KMS-11 (cell line): ENCODE measurements at regions not wholly inside any gene's neighbourhood (a gene's known extent, or its start where the extent isn't known, plus 50 kb on each side); places are given as distances from the start of the nearest gene placed in this dataset.

Experiments
- H2AFZ ChIP-seq: fragments of 200-600 bp; sonication (generic); 2 replicates; pipeline ENCODE4 v1.6.1; 2016; ENCODE audit warnings: antibody characterized with exemption, mixed run types, low read depth
- H3K27ac ChIP-seq: fragments of 200-600 bp; sonication (generic); 2 replicates; pipeline ENCODE4 v1.6.1; 2016; ENCODE audit warnings: mild to moderate bottlenecking, mixed run types
- H3K27me3 ChIP-seq: fragments of 200-600 bp; sonication (generic); 2 replicates; pipeline ENCODE4 v1.6.1; 2017; ENCODE audit warnings: mild to moderate bottlenecking, low read depth, mixed run types, moderate library complexity; ENCODE audit not compliant: insufficient read depth
- H3K36me3 ChIP-seq: fragments of 200-600 bp; sonication (generic); 2 replicates; pipeline ENCODE4 v1.6.1; 2017; ENCODE audit warnings: mild to moderate bottlenecking, mixed run types; ENCODE audit not compliant: insufficient read depth
- H3K4me1 ChIP-seq: fragments of 200-600 bp; sonication (generic); 2 replicates; pipeline ENCODE4 v1.6.1; 2016; ENCODE audit warnings: mild to moderate bottlenecking, low read depth, mixed run types; ENCODE audit not compliant: poor library complexity, severe bottlenecking
- H3K4me2 ChIP-seq: fragments of 200-600 bp; sonication (generic); 2 replicates; pipeline ENCODE4 v1.7.0; 2016; ENCODE audit warnings: mild to moderate bottlenecking, mixed run types
- H3K4me3 ChIP-seq: fragments of 200-600 bp; sonication (generic); IDR thresholded peaks from 2 replicates; pipeline ENCODE4 v1.6.1; 2017; ENCODE audit warnings: low read depth, low read length, mixed read lengths; ENCODE audit not compliant: insufficient read depth
- H3K79me2 ChIP-seq: fragments of 200-600 bp; sonication (generic); 2 replicates; pipeline ENCODE4 v1.6.1; 2016; ENCODE audit warnings: low read depth, mixed run types; ENCODE audit not compliant: insufficient read depth
- H3K9ac ChIP-seq: fragments of 200-600 bp; sonication (generic); 2 replicates; pipeline ENCODE4 v1.6.1; 2016; ENCODE audit warnings: mild to moderate bottlenecking, mixed run types
- H4K20me1 ChIP-seq: fragments of 200-600 bp; sonication (generic); 2 replicates; pipeline ENCODE4 v1.6.1; 2016; ENCODE audit warnings: mild to moderate bottlenecking, mixed run types; ENCODE audit not compliant: insufficient read depth
- TF ChIP-seq, protein P1 (sequence below): fragments of 200-600 bp; sonication (generic); conservative IDR thresholded peaks from 2 replicates; pipeline ENCODE4 v1.6.1; 2017; ENCODE audit warnings: low read depth, mild to moderate bottlenecking, antibody characterized with exemption, low read length, moderate library complexity, mixed read lengths

DNA sequence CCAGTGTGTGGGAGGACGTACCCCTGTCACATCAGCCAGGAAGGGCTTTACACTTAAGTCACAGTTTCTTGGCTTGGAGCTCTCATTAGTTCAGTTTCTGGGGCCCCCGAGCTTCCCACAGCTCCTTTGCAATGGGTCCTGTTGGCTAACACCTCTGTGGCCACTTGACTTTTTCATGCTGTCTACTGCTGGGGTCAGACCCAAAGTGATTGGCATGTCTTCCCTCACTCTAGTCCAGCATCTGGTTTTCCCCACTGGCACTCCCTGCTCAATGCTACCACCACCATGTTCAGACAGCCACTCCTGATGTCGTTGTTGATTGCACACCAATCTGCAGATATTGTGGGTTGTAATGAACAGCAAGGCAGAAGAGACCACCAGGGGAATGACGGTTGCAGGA is 379.0 kb downstream of the FOXO1 start:
- no peak overlapping the region for H3K27ac ChIP-seq
- no peak overlapping the region for H3K9ac ChIP-seq
- no peaks in the 10 kb centered on the region for H3K4me1 ChIP-seq
- no peak overlapping the region for H3K4me3 ChIP-seq
- TF ChIP-seq, protein P1, sequence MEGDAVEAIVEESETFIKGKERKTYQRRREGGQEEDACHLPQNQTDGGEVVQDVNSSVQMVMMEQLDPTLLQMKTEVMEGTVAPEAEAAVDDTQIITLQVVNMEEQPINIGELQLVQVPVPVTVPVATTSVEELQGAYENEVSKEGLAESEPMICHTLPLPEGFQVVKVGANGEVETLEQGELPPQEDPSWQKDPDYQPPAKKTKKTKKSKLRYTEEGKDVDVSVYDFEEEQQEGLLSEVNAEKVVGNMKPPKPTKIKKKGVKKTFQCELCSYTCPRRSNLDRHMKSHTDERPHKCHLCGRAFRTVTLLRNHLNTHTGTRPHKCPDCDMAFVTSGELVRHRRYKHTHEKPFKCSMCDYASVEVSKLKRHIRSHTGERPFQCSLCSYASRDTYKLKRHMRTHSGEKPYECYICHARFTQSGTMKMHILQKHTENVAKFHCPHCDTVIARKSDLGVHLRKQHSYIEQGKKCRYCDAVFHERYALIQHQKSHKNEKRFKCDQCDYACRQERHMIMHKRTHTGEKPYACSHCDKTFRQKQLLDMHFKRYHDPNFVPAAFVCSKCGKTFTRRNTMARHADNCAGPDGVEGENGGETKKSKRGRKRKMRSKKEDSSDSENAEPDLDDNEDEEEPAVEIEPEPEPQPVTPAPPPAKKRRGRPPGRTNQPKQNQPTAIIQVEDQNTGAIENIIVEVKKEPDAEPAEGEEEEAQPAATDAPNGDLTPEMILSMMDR = no peak
- H2AFZ ChIP-seq = no peak overlapping the region
- no peaks in the 10 kb centered on the region for H4K20me1 ChIP-seq
- no peaks in the 10 kb centered on the region for H3K79me2 ChIP-seq
- H3K27me3 ChIP-seq = no peaks in the 10 kb centered on the region
- H3K4me2 ChIP-seq = no peak overlapping the region
- no peaks in the 10 kb centered on the region for H3K36me3 ChIP-seq

DNA sequence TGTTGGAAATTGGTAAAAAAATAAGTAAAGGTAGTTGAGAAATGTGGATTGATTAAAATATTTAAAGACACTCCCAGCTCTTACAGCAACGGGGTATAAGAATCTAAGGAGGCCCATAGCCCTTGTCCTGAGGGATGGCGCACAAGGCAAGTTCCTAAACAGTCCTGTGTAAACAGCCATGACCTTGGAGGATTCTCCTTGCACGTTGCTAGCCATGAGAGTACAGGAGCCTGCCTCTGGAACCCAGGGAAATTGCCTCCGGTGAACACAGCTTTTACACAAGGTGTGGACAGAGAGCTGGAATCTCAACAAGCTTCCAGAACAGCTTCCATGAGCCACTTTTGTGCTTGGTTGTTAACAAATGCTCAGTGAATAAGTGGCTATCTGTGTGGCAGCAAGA is 378.2 kb downstream of the FOXO1 start:
- Histone ChIP-seq H3K4me2 (no peak overlapping the region), H4K20me1 (no peaks in the 10 kb centered on the region), H3K36me3 (no peaks in the 10 kb centered on the region), H3K27me3 (no peaks in the 10 kb centered on the region), H3K4me3 (no peak overlapping the region), H3K4me1 (no peaks in the 10 kb centered on the region), H3K9ac (no peak overlapping the region), H3K79me2 (no peaks in the 10 kb centered on the region), H3K27ac (no peak overlapping the region), H2AFZ (no peak overlapping the region)
- TF ChIP-seq, protein P1 = no peak

- Histone ChIP-seq H2AFZ (no peak overlapping the region), H3K4me2 (no peak overlapping the region), H4K20me1 (no peaks in the 10 kb centered on the region), H3K4me3 (no peak overlapping the region), H3K4me1 (no peaks in the 10 kb centered on the region), H3K79me2 (no peaks in the 10 kb centered on the region), H3K9ac (no peak overlapping the region), H3K27me3 (no peaks in the 10 kb centered on the region), H3K27ac (no peak overlapping the region), H3K36me3 (no peaks in the 10 kb centered on the region)
- TF ChIP-seq, protein P1 = no peak
Observed at GRCh38 chr13:40290758-40291157, 375.7 kb downstream of the FOXO1 start.

GRCh38 chr13:40292108-40292507 is 374.3 kb downstream of the FOXO1 start:
- Histone ChIP-seq H3K36me3 (no peaks in the 10 kb centered on the region), H3K4me3 (no peak overlapping the region), H3K9ac (no peak overlapping the region), H3K27me3 (no peaks in the 10 kb centered on the region), H3K4me2 (no peak overlapping the region), H4K20me1 (no peaks in the 10 kb centered on the region), H2AFZ (no peak overlapping the region), H3K4me1 (no peaks in the 10 kb centered on the region), H3K79me2 (no peaks in the 10 kb centered on the region), H3K27ac (no peak overlapping the region)
- TF ChIP-seq, protein P1 = no peak
